ENCODE measurements at regions not wholly inside any gene's neighbourhood (a gene's known extent, or its start where the extent isn't known, plus 50 kb on each side); places are given as distances from the start of the nearest gene placed in this dataset.

- no peak for DNase-seq
Observed at GRCh38 chr5:54671681-54672080, 154.1 kb downstream of the SNX18 start.

GRCh38 chr5:54671111-54671531 is 153.6 kb downstream of the SNX18 start:
- no peak for DNase-seq

GRCh38 chr5:54670281-54670680 is 152.7 kb downstream of the SNX18 start:
- DNase-seq: peak; percentile 88

GRCh38 chr5:54669845-54670244 is 152.3 kb downstream of the SNX18 start:
- DNase-seq: no peak

- no peak for DNase-seq
Observed at GRCh38 chr5:54669285-54669684, 151.7 kb downstream of the SNX18 start.

- DNase-seq: no peak
Observed at GRCh38 chr5:54668096-54668495, 150.5 kb downstream of the SNX18 start.

- no peak for DNase-seq
Observed at GRCh38 chr5:54667136-54667535, 149.6 kb downstream of the SNX18 start.

GRCh38 chr5:54663866-54664265 is 146.3 kb downstream of the SNX18 start:
- DNase-seq: no peak

- DNase-seq: no peak
Observed at GRCh38 chr5:54661111-54661510, 143.6 kb downstream of the SNX18 start.

GRCh38 chr5:54659700-54660131 is 142.2 kb downstream of the SNX18 start:
- no peak for DNase-seq

- no peak for DNase-seq
Observed at GRCh38 chr5:54658010-54658409, 140.5 kb downstream of the SNX18 start.

GRCh38 chr5:54656261-54656728 is 138.7 kb downstream of the SNX18 start:
- no peak for DNase-seq

GRCh38 chr5:54655761-54656160 is 138.2 kb downstream of the SNX18 start:
- no peak for DNase-seq

GRCh38 chr5:54655266-54655665 is 137.7 kb downstream of the SNX18 start:
- no peak for DNase-seq

- DNase-seq: no peak
Observed at GRCh38 chr5:54653956-54654614, 136.5 kb downstream of the SNX18 start.

GRCh38 chr5:54651482-54652076 is 134.0 kb downstream of the SNX18 start:
- DNase-seq: peak; percentile 84

- DNase-seq: no peak
Observed at GRCh38 chr5:54649041-54649504, 131.5 kb downstream of the SNX18 start.

GRCh38 chr5:54646356-54647101 is 129.0 kb downstream of the SNX18 start:
- peak; percentile 38 for DNase-seq

GRCh38 chr5:54645882-54646355 is 128.4 kb downstream of the SNX18 start:
- DNase-seq: no peak

GRCh38 chr5:54644226-54644625 is 126.7 kb downstream of the SNX18 start:
- DNase-seq: no peak

- no peak for DNase-seq
Observed at GRCh38 chr5:54643685-54644106, 126.1 kb downstream of the SNX18 start.

GRCh38 chr5:54639621-54640020 is 122.1 kb downstream of the SNX18 start:
- DNase-seq: no peak

- DNase-seq: no peak
Observed at GRCh38 chr5:54638106-54638505, 120.5 kb downstream of the SNX18 start.

GRCh38 chr5:54637654-54638053 is 120.1 kb downstream of the SNX18 start:
- DNase-seq: no peak
